Smooth muscle cell (in vitro differentiated cells): ENCODE measurements at regions not wholly inside any gene's neighbourhood (a gene's known extent, or its start where the extent isn't known, plus 50 kb on each side); places are given as distances from the start of the nearest gene placed in this dataset.
"Not testable (repeated sequence)": the region's sequence is repeated elsewhere in the genome, so short reads cannot be mapped to it uniquely, and the experiment has no call there.

ENCODE experiments used
- DNase-seq: peaks from one replicate; lab custom pipeline; 2025; ENCODE audit not compliant: unreplicated experiment; lab: John Stamatoyannopoulos, UW
- H2AFZ ChIP-seq: fragments of 200-600 bp; sonication (generic); 2 replicates; pipeline ENCODE4 v1.6.0; 2016; ENCODE audit warnings: antibody characterized with exemption, low read depth, mild to moderate bottlenecking
- H3F3A ChIP-seq: fragments of 200-600 bp; sonication (generic); 2 replicates; pipeline ENCODE4 v1.6.0; 2017; ENCODE audit warnings: antibody characterized with exemption, low read depth
- H3K27ac ChIP-seq: fragments of 200-600 bp; sonication (generic); 2 replicates; pipeline ENCODE4 v1.5.1; 2016; ENCODE audit warnings: low read depth, mild to moderate bottlenecking
- H3K27me3 ChIP-seq: fragments of 200-600 bp; sonication (generic); 2 replicates; pipeline ENCODE4 v1.6.1; 2016; ENCODE audit warnings: low read depth, mild to moderate bottlenecking
- H3K36me3 ChIP-seq: fragments of 200-600 bp; sonication (generic); 2 replicates; pipeline ENCODE4 v1.5.1; 2016; ENCODE audit warnings: low read depth
- H3K4me1 ChIP-seq: fragments of 200-600 bp; sonication (generic); 2 replicates; pipeline ENCODE4 v1.5.1; 2016; ENCODE audit warnings: low read depth
- H3K4me2 ChIP-seq: fragments of 200-600 bp; sonication (generic); 2 replicates; pipeline ENCODE4 v1.6.0; 2016; ENCODE audit warnings: mild to moderate bottlenecking
- H3K4me3 ChIP-seq: fragments of 200-600 bp; sonication (generic); 2 replicates; pipeline ENCODE4 v1.5.1; 2016; ENCODE audit warnings: mild to moderate bottlenecking
- H3K79me2 ChIP-seq: fragments of 200-600 bp; sonication (generic); 2 replicates; pipeline ENCODE4 v1.6.0; 2016; ENCODE audit warnings: low read depth, mild to moderate bottlenecking
- H3K9ac ChIP-seq: fragments of 200-600 bp; sonication (generic); 2 replicates; pipeline ENCODE4 v1.6.0; 2016; ENCODE audit warnings: low read depth
- H3K9me3 ChIP-seq: fragments of 200-600 bp; sonication (generic); replicated peaks from 2 replicates; pipeline ENCODE4 v1.5.1; 2016; ENCODE audit warnings: low read depth
- H4K20me1 ChIP-seq: fragments of 200-600 bp; sonication (generic); 2 replicates; pipeline ENCODE4 v1.6.0; 2016; ENCODE audit warnings: low read depth
- CTCF ChIP-seq: fragments of 200-600 bp; sonication (generic); IDR thresholded peaks from 2 replicates; pipeline ENCODE4 v1.5.1; 2017; ENCODE audit warnings: borderline replicate concordance, mild to moderate bottlenecking, antibody characterized with exemption; ENCODE audit not compliant: insufficient read depth, poor library complexity, severe bottlenecking
- WGBS: methylation state at CpG from one replicate; pipeline ENCODE4 v1.1.7; 2016; ENCODE audit warnings: low lambda C conversion rate; 5-methylcytosine and 5-hydroxymethylcytosine counted together

GRCh38 chr4:188346171-188346809 lies 207.0 kb downstream of the TRIML1 start:
- WGBS = 93% methylated on average over 9 of the region's 9 CpGs
- Histone ChIP-seq H4K20me1 (no peaks in the 10 kb centered on the region), H2AFZ (no peak overlapping the region)

GRCh38 chr4:188347339-188347738 lies 208.1 kb downstream of the TRIML1 start:
- H3K36me3 ChIP-seq = no peaks in the 10 kb centered on the region
- H3K4me3 ChIP-seq = no peak overlapping the region
- no peaks in the 10 kb centered on the region for H3K79me2 ChIP-seq
- no peaks in the 10 kb centered on the region for H4K20me1 ChIP-seq
- DNase-seq = no peak
- no peak overlapping the region for H3K27ac ChIP-seq
- H3K9ac ChIP-seq = no peak overlapping the region
- H3F3A ChIP-seq = no peaks in the 10 kb centered on the region
- H2AFZ ChIP-seq = no peak overlapping the region
- 86% methylated on average over 4 of the region's 4 CpGs for WGBS
- no peaks in the 10 kb centered on the region for H3K4me1 ChIP-seq
- no peak overlapping the region for H3K4me2 ChIP-seq
- H3K27me3 ChIP-seq = no peaks in the 10 kb centered on the region
- H3K9me3 ChIP-seq = no peaks in the 10 kb centered on the region
- no peak for TF ChIP-seq CTCF

More at GRCh38 chr4:188346171-188346809, 207.0 kb downstream of the TRIML1 start:
- Histone ChIP-seq H3K36me3 (no peaks in the 10 kb centered on the region), H3K4me2 (no peak overlapping the region), H3K4me1 (no peaks in the 10 kb centered on the region), H3K9me3 (no peaks in the 10 kb centered on the region), H3K4me3 (no peak overlapping the region), H3K27me3 (no peaks in the 10 kb centered on the region), H3K27ac (no peak overlapping the region), H3K79me2 (no peaks in the 10 kb centered on the region), H3K9ac (no peak overlapping the region), H3F3A (no peaks in the 10 kb centered on the region)
- no peak for DNase-seq
- TF ChIP-seq CTCF = no peak

- 93% methylated on average over 10 of the region's 10 CpGs for WGBS
- H3K4me1 ChIP-seq, H2AFZ ChIP-seq, H3F3A ChIP-seq, H3K9ac ChIP-seq, DNase-seq, H3K79me2 ChIP-seq, H3K9me3 ChIP-seq, H3K4me3 ChIP-seq, H3K27me3 ChIP-seq, H3K36me3 ChIP-seq, H3K27ac ChIP-seq, H3K4me2 ChIP-seq, H4K20me1 ChIP-seq: not testable (repeated sequence)
Measured at GRCh38 chr4:188349569-188349968, 210.3 kb downstream of the TRIML1 start.

- TF ChIP-seq CTCF = no peak
Measured at GRCh38 chr4:188363196-188363595, 224.0 kb downstream of the TRIML1 start.

More at GRCh38 chr4:188363196-188363595, 224.0 kb downstream of the TRIML1 start:
- H3K27ac ChIP-seq = no peak overlapping the region
- no peaks in the 10 kb centered on the region for H3K36me3 ChIP-seq
- H3K79me2 ChIP-seq = no peaks in the 10 kb centered on the region
- no peak overlapping the region for H3K9ac ChIP-seq
- no peak overlapping the region for H2AFZ ChIP-seq
- H3K4me3 ChIP-seq = no peak overlapping the region
- no peaks in the 10 kb centered on the region for H3K27me3 ChIP-seq
- no peaks in the 10 kb centered on the region for H3F3A ChIP-seq
- WGBS = 97% methylated on average over 1 of the region's 1 CpG
- no peak overlapping the region for H3K4me2 ChIP-seq
- DNase-seq = no peak
- no peaks in the 10 kb centered on the region for H4K20me1 ChIP-seq
- H3K4me1 ChIP-seq = no peaks in the 10 kb centered on the region
- no peaks in the 10 kb centered on the region for H3K9me3 ChIP-seq
